Erythroblast (primary cell): ENCODE measurements at regions not wholly inside any gene's neighbourhood (a gene's known extent, or its start where the extent isn't known, plus 50 kb on each side); places are given as distances from the start of the nearest gene placed in this dataset.

Experiments used
- GATA1 ChIP-seq: IDR thresholded peaks from 2 replicates; pipeline ENCODE4 v1.6.1; 2011; ENCODE audit warnings: low read depth, mild to moderate bottlenecking, control low read depth, low read length, moderate library complexity
- POLR2A ChIP-seq: IDR thresholded peaks from 2 replicates; pipeline ENCODE4 v1.6.1; 2011; ENCODE audit warnings: mild to moderate bottlenecking, low read length

GRCh38 chr3:73225146-73225855 lies 163.8 kb downstream of the EBLN2 start:
- no peak for TF ChIP-seq POLR2A
- TF ChIP-seq GATA1: no peak
